H1 (cell line): ENCODE measurements at regions not wholly inside any gene's neighbourhood (a gene's known extent, or its start where the extent isn't known, plus 50 kb on each side); places are given as distances from the start of the nearest gene placed in this dataset.

ENCODE experiments used
- CTCF ChIA-PET: fragments of 300-600 bp; sonication (Branson Sonifier 250); formaldehyde crosslinking; loops from one replicate; lab custom pipeline; 2021; ENCODE audit not compliant: partially characterized antibody; lab: Charles Lee
- POLR2A ChIA-PET: fragments of 300-600 bp; sonication (Branson Sonifier 250); formaldehyde crosslinking; loops from one replicate; lab custom pipeline; 2021; ENCODE audit warnings: inconsistent platforms; ENCODE audit not compliant: partially characterized antibody; lab: Charles Lee
- DNase-seq, 2 experiments: peaks; one replicate each; pipeline versions ENCODE4 v3.0.0 to v3.0.0-alpha.2; 2010 to 2022; ENCODE audit warnings: low spot score in 2 of 2, low read depth in 1 of 2, mixed read lengths in 1 of 2
- FAIRE-seq: peaks from 2 replicates; lab custom pipeline; 2011; peaks lifted over from hg19 to GRCh38; lab: Jason Lieb, UNC
- H2AFZ ChIP-seq: 2 replicates; pipeline ENCODE4 v1.8.1; 2012; ENCODE audit warnings: low read length, inconsistent platforms
- H2AK5ac ChIP-seq: 2 replicates; pipeline ENCODE4 v1.6.1; 2013; ENCODE audit warnings: low read depth, low read length
- H2BK120ac ChIP-seq: replicated peaks from 2 replicates; pipeline ENCODE3; 2013; ENCODE audit warnings: low read depth, low read length, inconsistent platforms
- H2BK12ac ChIP-seq: 2 replicates; pipeline ENCODE4 v1.6.1; 2013; ENCODE audit warnings: low read depth, low read length
- H2BK15ac ChIP-seq: 2 replicates; pipeline ENCODE4 v1.6.1; 2013; ENCODE audit warnings: low read length
- H2BK20ac ChIP-seq: 2 replicates; pipeline ENCODE4 v1.6.1; 2013; ENCODE audit warnings: low read length
- H2BK5ac ChIP-seq: 2 replicates; pipeline ENCODE4 v1.6.1; 2013; ENCODE audit warnings: low read depth, low read length
- H3K14ac ChIP-seq: 2 replicates; pipeline ENCODE4 v1.6.1; 2013; ENCODE audit warnings: inconsistent platforms; ENCODE audit not compliant: insufficient read length
- H3K18ac ChIP-seq: 2 replicates; pipeline ENCODE4 v1.6.1; 2013; ENCODE audit warnings: low read length; ENCODE audit errors: extremely low read depth
- H3K23ac ChIP-seq: 2 replicates; pipeline ENCODE4 v1.6.1; 2013; ENCODE audit warnings: inconsistent platforms; ENCODE audit not compliant: insufficient read length
- H3K23me2 ChIP-seq: 2 replicates; pipeline ENCODE4 v1.6.1; 2013; ENCODE audit warnings: low read depth, low read length
- H3K27ac ChIP-seq: 2 replicates; pipeline ENCODE4 v1.6.1; 2011; ENCODE audit warnings: low read depth, low read length, inconsistent platforms
- H3K27me3 ChIP-seq, 4 experiments: replicated peaks in 1 of 4; 1 replicate in 1 of 4; 2 replicates in 3 of 4; pipeline versions ENCODE4 v1.6.1 to v1.8.1; 2011 to 2013; ENCODE audit warnings: low read length in 3 of 4, mild to moderate bottlenecking in 3 of 4, inconsistent platforms in 2 of 4, mixed read lengths in 2 of 4, moderate library complexity in 1 of 4; ENCODE audit not compliant: control insufficient read depth in 3 of 4, insufficient read depth in 3 of 4; ENCODE audit errors: extremely low read depth in 1 of 4
- H3K36me3 ChIP-seq, 4 experiments: 2 replicates each; pipeline versions ENCODE4 v1.6.1 to v1.8.1; 2011 to 2013; ENCODE audit warnings: mild to moderate bottlenecking in 4 of 4, low read length in 3 of 4, moderate library complexity in 2 of 4, control low read depth in 1 of 4, inconsistent platforms in 1 of 4; ENCODE audit not compliant: insufficient read depth in 4 of 4, control insufficient read depth in 2 of 4
- H3K4ac ChIP-seq: replicated peaks from 2 replicates; pipeline ENCODE3; 2013; ENCODE audit warnings: low read length, low read depth, mixed read lengths, inconsistent platforms; ENCODE audit not compliant: insufficient read length
- H3K4me1 ChIP-seq, 4 experiments: replicated peaks in 1 of 4; 1 replicate in 1 of 4; 2 replicates in 3 of 4; pipeline versions ENCODE4 v1.6.1 to v1.8.1; 2011 to 2013; ENCODE audit warnings: low read length in 3 of 4, inconsistent platforms in 2 of 4, mixed read lengths in 1 of 4; ENCODE audit not compliant: insufficient read depth in 4 of 4, control insufficient read depth in 3 of 4
- H3K4me2 ChIP-seq, 2 experiments: 2 replicates each; pipeline versions ENCODE4 v1.6.1 to v1.8.1; 2011 to 2013; ENCODE audit warnings: low read depth in 2 of 2, low read length in 2 of 2, control low read depth in 1 of 2, inconsistent platforms in 1 of 2, mild to moderate bottlenecking in 1 of 2; ENCODE audit not compliant: insufficient read depth in 1 of 2
- H3K4me3 ChIP-seq, 4 experiments: fragments of 200-600, 300-600 bp in 1 of 4; sonication (generic), shearing (Covaris generic), sonication (Bioruptor Twin) in 1 of 4; 2 replicates each; pipeline versions ENCODE4 v1.5.1 to v1.8.1; 2011 to 2016; ENCODE audit warnings: low read length in 4 of 4, low read depth in 3 of 4, control low read depth in 2 of 4, inconsistent platforms in 2 of 4, mild to moderate bottlenecking in 2 of 4, mixed read lengths in 1 of 4, moderate library complexity in 1 of 4; ENCODE audit not compliant: insufficient read depth in 2 of 4; ENCODE audit errors: extremely low read depth in 1 of 4
- H3K56ac ChIP-seq: replicated peaks from 2 replicates; pipeline ENCODE3; 2013; ENCODE audit warnings: low read depth, mild to moderate bottlenecking, mixed read lengths, low read length, inconsistent platforms; ENCODE audit not compliant: insufficient read length
- H3K79me1 ChIP-seq: 2 replicates; pipeline ENCODE4 v1.6.1; 2013; ENCODE audit warnings: low read depth, low read length, control low read depth
- H3K79me2 ChIP-seq, 2 experiments: 2 replicates each; pipeline versions ENCODE4 v1.6.1 to v1.8.1; 2012 to 2013; ENCODE audit warnings: low read length in 2 of 2, mild to moderate bottlenecking in 2 of 2, inconsistent platforms in 1 of 2; ENCODE audit not compliant: insufficient read depth in 2 of 2, control insufficient read depth in 1 of 2
- H3K9ac ChIP-seq, 4 experiments: replicated peaks in 1 of 4; 1 replicate in 1 of 4; 2 replicates in 3 of 4; pipeline versions ENCODE4 v1.6.1 to v1.8.1; 2011 to 2013; ENCODE audit warnings: low read depth in 3 of 4, low read length in 3 of 4, control low read depth in 2 of 4, mild to moderate bottlenecking in 2 of 4, moderate library complexity in 2 of 4, inconsistent platforms in 1 of 4; ENCODE audit errors: extremely low read depth in 1 of 4
- H3K9me3 ChIP-seq, 2 experiments: 2 replicates each; pipeline versions ENCODE4 v1.6.1 to v1.8.1; 2012 to 2013; ENCODE audit warnings: mild to moderate bottlenecking in 2 of 2, moderate library complexity in 2 of 2, control low read depth in 1 of 2, inconsistent platforms in 1 of 2, low read depth in 1 of 2, low read length in 1 of 2, mixed read lengths in 1 of 2; ENCODE audit not compliant: insufficient read depth in 2 of 2
- H4K20me1 ChIP-seq, 2 experiments: replicated peaks in 1 of 2; 2 replicates each; pipeline versions ENCODE3 to v1.8.1; 2011 to 2013; ENCODE audit warnings: inconsistent platforms in 2 of 2, low read length in 2 of 2, mild to moderate bottlenecking in 1 of 2; ENCODE audit not compliant: insufficient read depth in 2 of 2, control insufficient read depth in 1 of 2
- H4K5ac ChIP-seq: 2 replicates; pipeline ENCODE4 v1.6.1; 2013; ENCODE audit warnings: low read length, low read depth, mixed read lengths, inconsistent platforms; ENCODE audit not compliant: insufficient read length
- H4K8ac ChIP-seq: 2 replicates; pipeline ENCODE4 v1.8.0; 2013; ENCODE audit warnings: mild to moderate bottlenecking, moderate library complexity, low read length, inconsistent platforms; ENCODE audit not compliant: insufficient read depth; ENCODE audit errors: extremely low read depth
- H4K91ac ChIP-seq: replicated peaks from 2 replicates; pipeline ENCODE3; 2013; ENCODE audit warnings: low read length, mixed read lengths, inconsistent platforms; ENCODE audit not compliant: insufficient read length
- POLR2A ChIP-seq, 2 experiments: IDR thresholded peaks; 1 replicate in 1 of 2; 2 replicates in 1 of 2; pipeline ENCODE4 v1.6.1; 2011; ENCODE audit warnings: low read depth in 2 of 2, low read length in 2 of 2, mild to moderate bottlenecking in 2 of 2; ENCODE audit errors: control extremely low read depth in 1 of 2
- WGBS, 2 experiments: shearing (Covaris generic) in 1 of 2; methylation state at CpG; one replicate each; pipeline versions ENCODE4 v1.1.6 to v1.1.7; 2013 to 2015; ENCODE audit warnings: low lambda C conversion rate in 2 of 2, mixed read lengths in 2 of 2, inconsistent platforms in 1 of 2, low coverage in 1 of 2, missing lambda C conversion rate in 1 of 2; ENCODE audit not compliant: insufficient replicate concordance in 2 of 2, insufficient coverage in 1 of 2, insufficient read length in 1 of 2; ENCODE audit errors: extremely low coverage in 1 of 2, missing lambda C conversion rate in 1 of 2; 5-methylcytosine and 5-hydroxymethylcytosine counted together

GRCh38 chr4:117660668-117661067 lies 373.6 kb upstream of the NDST3 start:
- Histone ChIP-seq H3K23me2 (no peaks in the 10 kb centered on the region), H3K9ac (no peak overlapping the region), H3K14ac (no peak overlapping the region), H4K8ac (no peak overlapping the region), H2BK15ac (no peak overlapping the region), H3K27ac (no peak overlapping the region), H3K56ac (no peak overlapping the region), H3K23ac (no peak overlapping the region), H2BK20ac (no peak overlapping the region), H2BK120ac (no peak overlapping the region), H2BK12ac (no peak overlapping the region), H4K20me1 (no peaks in the 10 kb centered on the region), H3K18ac (no peak overlapping the region), H3K79me1 (no peaks in the 10 kb centered on the region), H3K36me3 (no peaks in the 10 kb centered on the region), H3K4me2 (no peak overlapping the region), H2BK5ac (no peak overlapping the region), H2AK5ac (no peak overlapping the region), H2AFZ (no peak overlapping the region; the same call in 1 of the 2 replicates), H4K91ac (no peak overlapping the region), H3K27me3 (no peaks in the 10 kb centered on the region), H3K4me3 (no peak overlapping the region), H3K4ac (no peak overlapping the region), H4K5ac (no peak overlapping the region), H3K9me3 (no peaks in the 10 kb centered on the region), H3K4me1 (no peaks in the 10 kb centered on the region), H3K79me2 (no peaks in the 10 kb centered on the region)
- DNase-seq (no peak), FAIRE-seq (no peak)
- ChIA-PET POLR2A (no interaction called here), CTCF (interaction anchor here (1.4 kb wide), 1 partner anchor 34 kb away, joined by 4 read pairs; no protein-coding TSS in a partner anchor)
- 91% methylated on average over 1 of the region's 1 CpG; no CpG with 5 or more reads in 1 of the 2 experiments for WGBS, 2 experiments
- TF ChIP-seq POLR2A (IDR thresholded peaks at IDR 0.05; ENCODE audit: control extremely low read depth in 1 of 2, low read depth in 2 of 2, low read length in 2 of 2): no peak
